VCaP (cell line): ENCODE measurements at regions not wholly inside any gene's neighbourhood (a gene's known extent, or its start where the extent isn't known, plus 50 kb on each side); places are given as distances from the start of the nearest gene placed in this dataset.

Experiments used
- H3K27ac ChIP-seq: fragments of 450-650 bp; 2 replicates; pipeline ENCODE4 v1.5.1; 2017
- CTCF ChIP-seq: fragments of 450-650 bp; conservative IDR thresholded peaks from 2 replicates; pipeline ENCODE4 v1.5.1; 2017; ENCODE audit warnings: mild to moderate bottlenecking, moderate library complexity

- no peak overlapping the region for H3K27ac ChIP-seq
- no peak for TF ChIP-seq CTCF
These were observed 147.5 kb upstream of the AVPR1A start for GRCh38 chr12:63298386-63298930.

- TF ChIP-seq CTCF = no peak
- H3K27ac ChIP-seq = peak overlapping the region; percentile 88
These were observed 143.3 kb upstream of the AVPR1A start for GRCh38 chr12:63294327-63294632.

- peak overlapping the region; percentile 88 for H3K27ac ChIP-seq
- no peak for TF ChIP-seq CTCF
These were observed 141.6 kb upstream of the AVPR1A start for GRCh38 chr12:63292471-63293221.

GRCh38 chr12:63276537-63277365 is 125.8 kb upstream of the AVPR1A start:
- peak; percentile 94 for TF ChIP-seq CTCF
- no peak overlapping the region for H3K27ac ChIP-seq

DNA sequence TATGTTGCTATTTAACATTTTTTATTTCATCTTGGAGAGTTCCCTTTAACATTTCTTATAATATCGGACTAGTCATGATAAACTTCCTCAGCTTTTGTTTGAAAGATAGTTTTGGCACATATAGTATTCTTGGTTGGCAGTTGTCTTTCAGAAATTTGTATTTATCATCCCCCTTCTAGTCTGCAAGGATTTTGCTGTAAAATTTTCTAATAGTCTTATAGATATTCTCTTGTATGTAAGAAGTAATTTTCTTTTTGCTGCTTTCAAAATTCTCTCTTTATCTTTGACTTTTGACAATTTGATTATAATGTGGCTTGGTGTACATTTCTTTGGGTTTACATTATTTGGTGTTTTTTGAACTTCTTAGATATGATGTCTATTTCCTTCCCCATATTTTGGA is 116.0 kb upstream of the AVPR1A start:
- TF ChIP-seq CTCF = no peak
- no peak overlapping the region for H3K27ac ChIP-seq

DNA sequence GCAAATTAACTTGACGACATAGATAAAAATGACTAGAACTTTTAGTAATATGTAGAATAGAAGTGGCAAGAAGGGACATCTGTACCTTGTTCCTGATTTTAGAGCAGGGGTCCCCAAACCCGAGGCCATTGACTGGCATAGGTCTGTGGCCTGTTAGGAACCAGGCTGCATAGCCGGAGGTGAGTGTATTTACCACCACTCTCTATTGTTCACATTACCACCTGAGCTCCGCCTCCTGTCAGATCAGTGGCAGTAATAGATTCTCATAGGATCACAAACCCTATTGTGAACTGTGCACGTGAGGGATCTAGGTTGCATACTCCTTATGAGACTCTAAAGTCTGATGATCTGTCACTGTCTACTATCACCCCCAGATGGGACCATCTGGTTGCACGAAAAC is 113.6 kb upstream of the AVPR1A start:
- H3K27ac ChIP-seq = no peak overlapping the region
- TF ChIP-seq CTCF = no peak

DNA sequence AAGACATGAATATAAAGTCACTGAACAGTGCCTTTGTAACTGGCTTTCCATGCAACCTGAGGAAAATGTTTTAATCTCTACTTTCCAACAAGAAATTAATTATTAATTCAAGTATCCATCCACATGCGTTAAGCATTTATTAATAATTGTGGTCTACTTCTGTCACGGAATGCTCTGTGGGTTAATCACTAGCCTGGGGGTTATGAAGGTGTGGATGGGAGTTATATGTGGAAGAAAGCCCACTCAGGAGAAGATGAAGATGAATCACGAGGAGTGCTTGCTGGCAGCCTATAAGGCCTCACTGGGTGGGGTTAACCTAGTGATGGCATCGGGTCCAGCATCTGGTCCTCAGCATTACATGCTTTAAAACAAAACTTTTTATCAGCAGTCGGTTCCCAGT is 99.5 kb upstream of the AVPR1A start:
- no peak overlapping the region for H3K27ac ChIP-seq
- no peak for TF ChIP-seq CTCF
